Activated T-helper 2 cell treated with anti-CD3 and anti-CD28 coated beads, Interferon-gamma antibody, Interleukin-2, Interleukin-4, amounts not matched to agents 10 μg/mL and 5 μg/mL and 100 μg/mL, durations not matched to agents 14 hours and 24 hours and 36 hours (primary cell): ENCODE measurements at regions not wholly inside any gene's neighbourhood (a gene's known extent, or its start where the extent isn't known, plus 50 kb on each side); places are given as distances from the start of the nearest gene placed in this dataset.

Experiments used
- DNase-seq: peaks from one replicate; pipeline ENCODE4 v3.0.0; 2021; ENCODE audit warnings: low spot score
- H3K27ac Mint-ChIP-seq: one replicate; pipeline ENCODE4 v1.8.0; 2021; ENCODE audit warnings: mixed read lengths
- H3K27me3 Mint-ChIP-seq: one replicate; pipeline ENCODE4 v1.8.0; 2021; ENCODE audit warnings: low read depth, mixed read lengths
- H3K36me3 Mint-ChIP-seq: one replicate; pipeline ENCODE4 v1.8.0; 2021; ENCODE audit warnings: low read depth, mixed read lengths
- H3K4me1 Mint-ChIP-seq: one replicate; pipeline ENCODE4 v1.8.0; 2021; ENCODE audit warnings: low read depth, mixed read lengths
- H3K4me3 Mint-ChIP-seq: one replicate; pipeline ENCODE4 v1.8.0; 2021; ENCODE audit warnings: low read depth, mild to moderate bottlenecking, moderate library complexity, mixed read lengths
- H3K9me3 Mint-ChIP-seq: one replicate; pipeline ENCODE4 v1.8.0; 2021; ENCODE audit warnings: mixed read lengths
- intact Hi-C: fragments of 100-400 bp; cut with micrococcal nuclease; formaldehyde crosslinking; loops from one replicate; pipeline ENCODE4 v1.15.1; 2023

DNA sequence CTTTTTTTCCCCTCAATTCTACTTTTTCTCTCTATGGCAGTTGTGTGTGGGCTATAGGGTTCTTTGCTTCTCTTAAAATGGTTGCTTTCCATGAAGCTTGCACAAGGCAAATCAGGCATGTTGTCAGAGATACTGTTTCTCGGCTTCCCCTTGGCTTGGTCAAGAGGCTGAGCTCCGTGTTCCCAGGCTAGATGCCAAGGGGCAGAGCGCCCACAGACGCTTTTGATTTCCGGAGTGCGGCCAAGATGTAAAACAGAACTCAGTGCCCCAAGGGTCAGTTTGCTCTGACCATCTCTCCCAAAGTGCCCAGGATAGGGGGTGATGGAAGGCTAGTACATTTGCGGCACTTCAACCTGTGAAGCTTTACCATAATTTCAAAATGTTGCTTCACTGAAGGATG lies 64.2 kb upstream of the DIPK2B start:
- Mint-ChIP-seq H3K4me1 (no peaks in the 10 kb centered on the region), H3K27ac (no peak overlapping the region), H3K4me3 (no peak overlapping the region), H3K36me3 (no peaks in the 10 kb centered on the region), H3K9me3 (no peaks in the 10 kb centered on the region), H3K27me3 (no peaks in the 10 kb centered on the region)
- intact Hi-C loops = no loop called here
- DNase-seq = no peak

DNA sequence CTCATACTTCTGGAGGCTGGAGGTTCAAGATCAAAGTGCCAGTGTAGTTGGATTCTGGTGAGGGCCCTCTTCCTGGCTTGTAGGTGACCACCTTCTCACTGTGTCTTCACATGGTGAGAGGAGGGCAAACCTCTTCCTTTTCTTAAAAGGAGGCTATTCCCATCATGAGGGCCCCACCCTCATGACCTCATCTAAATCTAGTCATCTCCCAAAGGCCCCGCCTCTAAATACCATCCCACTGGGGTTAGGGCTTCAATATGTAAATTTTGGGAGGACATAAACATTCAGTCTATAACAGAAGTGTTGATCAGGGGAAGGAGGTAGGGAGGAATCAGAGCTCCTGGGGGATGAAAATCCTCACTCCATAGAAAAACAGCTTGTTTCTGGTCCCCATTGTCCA lies 60.8 kb upstream of the DIPK2B start:
- Mint-ChIP-seq H3K4me1 (no peaks in the 10 kb centered on the region), H3K27ac (no peak overlapping the region), H3K27me3 (no peaks in the 10 kb centered on the region), H3K4me3 (no peak overlapping the region), H3K9me3 (no peaks in the 10 kb centered on the region), H3K36me3 (no peaks in the 10 kb centered on the region)
- no peak for DNase-seq
- intact Hi-C loops = no loop called here

DNA sequence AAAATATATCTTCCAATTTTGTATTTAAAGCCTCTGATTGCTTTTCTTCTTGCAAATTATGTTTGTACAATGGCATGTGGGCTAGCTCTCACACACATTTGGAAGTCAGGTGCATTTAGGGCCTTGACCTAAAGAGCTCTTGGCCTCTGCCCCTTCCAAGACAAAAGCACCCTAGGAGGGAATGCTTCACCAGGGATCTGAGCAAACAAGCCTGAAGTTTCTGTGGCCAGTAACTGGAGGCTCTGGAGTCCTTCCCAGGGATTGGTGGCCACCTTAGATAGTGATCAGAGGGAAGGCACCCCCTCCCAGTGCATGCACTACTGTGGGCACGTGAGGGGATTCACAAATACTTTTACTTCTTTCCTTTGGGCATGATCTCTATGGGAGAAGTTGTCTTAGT lies 60.3 kb upstream of the DIPK2B start:
- no peak for DNase-seq
- Mint-ChIP-seq H3K36me3 (no peaks in the 10 kb centered on the region), H3K4me1 (no peaks in the 10 kb centered on the region), H3K27me3 (no peaks in the 10 kb centered on the region), H3K27ac (no peak overlapping the region), H3K4me3 (no peak overlapping the region), H3K9me3 (no peaks in the 10 kb centered on the region)
- intact Hi-C loops = no loop called here

DNA sequence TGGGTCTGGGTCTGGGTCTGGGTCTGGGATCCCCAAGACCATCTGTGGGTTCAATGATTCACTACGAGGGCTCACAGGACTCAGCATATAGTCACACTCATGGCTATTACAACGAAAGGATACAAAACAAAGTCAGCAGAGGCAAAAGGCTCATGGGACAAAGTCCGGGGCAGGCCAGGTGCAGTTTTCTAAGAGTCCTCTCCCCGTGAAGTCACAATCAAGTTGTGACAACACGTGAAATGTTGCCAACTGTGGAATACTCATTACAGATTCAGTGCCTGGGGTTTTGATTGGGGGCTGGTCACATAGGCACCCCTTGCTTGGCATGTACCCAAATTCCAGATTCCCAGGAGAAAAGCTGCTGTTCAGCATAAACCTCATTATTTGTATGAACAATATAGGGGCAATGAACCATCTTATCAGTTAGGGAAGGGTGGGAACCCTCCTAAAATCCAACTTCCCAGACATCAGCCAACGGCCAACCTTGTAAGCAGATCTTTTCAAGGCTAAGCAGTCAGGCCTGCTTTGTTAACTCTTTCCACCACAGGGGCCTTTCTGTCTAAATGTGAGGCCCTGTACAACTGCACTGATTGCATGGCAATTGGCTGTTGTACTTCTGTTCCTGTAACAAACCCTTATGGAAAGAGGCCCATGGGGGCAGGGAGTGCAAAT lies 58.2 kb upstream of the DIPK2B start:
- intact Hi-C loops = no loop called here
- Mint-ChIP-seq H3K4me3 (no peak overlapping the region), H3K4me1 (no peaks in the 10 kb centered on the region), H3K27me3 (no peaks in the 10 kb centered on the region), H3K27ac (no peak overlapping the region), H3K36me3 (no peaks in the 10 kb centered on the region), H3K9me3 (no peaks in the 10 kb centered on the region)
- no peak for DNase-seq
